Testis (tissue), 2 donors: ENCODE measurements at regions not wholly inside any gene's neighbourhood (a gene's known extent, or its start where the extent isn't known, plus 50 kb on each side); places are given as distances from the start of the nearest gene placed in this dataset.

Source experiments
- DNase-seq: peaks from one replicate; pipeline ENCODE4 v3.0.0-alpha.2; 2019
- H3K27ac ChIP-seq, 2 donors: fragments of 200-600 bp; sonication (generic); one replicate each; pipeline ENCODE4 v1.5.1; 2019
- H3K27me3 ChIP-seq: fragments of 200-600 bp; sonication (generic); one replicate; pipeline ENCODE4 v1.5.1; 2019
- H3K36me3 ChIP-seq: fragments of 200-600 bp; sonication (generic); one replicate; pipeline ENCODE4 v1.5.1; 2017; ENCODE audit warnings: low read depth; ENCODE audit errors: missing control alignments
- H3K4me1 ChIP-seq: fragments of 200-600 bp; sonication (generic); one replicate; pipeline ENCODE4 v1.5.1; 2019
- H3K4me3 ChIP-seq, 2 donors: fragments of 200-600 bp; sonication (generic); one replicate each; pipeline ENCODE4 v1.5.1; 2017 to 2019
- H3K9me3 ChIP-seq: fragments of 200-600 bp; sonication (generic); one replicate; pipeline ENCODE4 v1.5.1; 2017
- CTCF ChIP-seq, 3 experiments: fragments of 450-650 bp in 2 of 3; fragments of 200-600 bp in 1 of 3; sonication (generic) in 1 of 3; IDR thresholded peaks; one replicate each; pipeline ENCODE4 v1.5.1; 2016 to 2019; ENCODE audit warnings: antibody characterized with exemption in 3 of 3, mild to moderate bottlenecking in 2 of 3, moderate library complexity in 1 of 3
- POLR2A ChIP-seq: fragments of 450-650 bp; IDR thresholded peaks from one replicate; pipeline ENCODE4 v1.6.1; 2017; ENCODE audit warnings: antibody characterized with exemption, mild to moderate bottlenecking, moderate library complexity
- WGBS, 2 donors: methylation state at CpG; one replicate each; pipeline ENCODE4 v1.1.5; 2018; 5-methylcytosine and 5-hydroxymethylcytosine counted together
- intact Hi-C: fragments of 100-400 bp; cut with DNase I; formaldehyde crosslinking; loops from one replicate; pipeline ENCODE4 v1.15.1; 2023; ENCODE audit warnings: low total_unique reads

- Histone ChIP-seq H3K4me1 (no peaks in the 10 kb centered on the region), H3K36me3 (no peaks in the 10 kb centered on the region), H3K27ac (no peak overlapping the region), H3K4me3 (no peak overlapping the region), H3K9me3 (no peaks in the 10 kb centered on the region), H3K27me3 (no peaks in the 10 kb centered on the region)
- intact Hi-C loops, result no loop called here
- no peak for DNase-seq
- TF ChIP-seq POLR2A, result no peak
- no peak for TF ChIP-seq CTCF (IDR thresholded peaks at IDR 0.05)
- 60 to 66% methylated on average over 5 of the region's 5 CpGs for WGBS, 2 donors
Measured at GRCh38 chr13:74966814-74967424, 515.0 kb downstream of the TBC1D4 start.

- H3K4me1 ChIP-seq, result no peaks in the 10 kb centered on the region
- no peaks in the 10 kb centered on the region for H3K36me3 ChIP-seq
- TF ChIP-seq CTCF (IDR thresholded peaks at IDR 0.05), result no peak
- TF ChIP-seq POLR2A, result no peak
- no peak for DNase-seq
- no peak overlapping the region for H3K4me3 ChIP-seq
- WGBS, 2 donors, result 34 to 42% methylated on average over 4 of the region's 4 CpGs
- H3K27me3 ChIP-seq, result no peaks in the 10 kb centered on the region
- H3K27ac ChIP-seq, result no peak overlapping the region
- intact Hi-C loops, result no loop called here
- no peaks in the 10 kb centered on the region for H3K9me3 ChIP-seq
Measured at GRCh38 chr13:74966275-74966674, 515.7 kb downstream of the TBC1D4 start.

GRCh38 chr13:74945637-74946036 lies 536.3 kb downstream of the TBC1D4 start:
- intact Hi-C loops, result no loop called here
- WGBS, 2 donors, result 90 to 92% methylated on average over 2 of the region's 2 CpGs

GRCh38 chr13:74931698-74932433 lies 550.1 kb downstream of the TBC1D4 start:
- Histone ChIP-seq H3K4me1 (no peaks in the 10 kb centered on the region), H3K36me3 (no peaks in the 10 kb centered on the region), H3K27ac (no peak overlapping the region), H3K9me3 (no peaks in the 10 kb centered on the region), H3K27me3 (no peaks in the 10 kb centered on the region), H3K4me3 (no peak overlapping the region)
- TF ChIP-seq CTCF (IDR thresholded peaks at IDR 0.05) (no peak), POLR2A (no peak)
- intact Hi-C loops, result no loop called here
- DNase-seq, result no peak

More at GRCh38 chr13:74945637-74946036, 536.3 kb downstream of the TBC1D4 start:
- no peaks in the 10 kb centered on the region for H3K27me3 ChIP-seq
- H3K4me1 ChIP-seq, result no peaks in the 10 kb centered on the region
- H3K4me3 ChIP-seq, result no peak overlapping the region
- TF ChIP-seq CTCF (IDR thresholded peaks at IDR 0.05), result no peak
- no peak for TF ChIP-seq POLR2A
- DNase-seq, result no peak
- H3K9me3 ChIP-seq, result no peaks in the 10 kb centered on the region
- no peak overlapping the region for H3K27ac ChIP-seq
- no peaks in the 10 kb centered on the region for H3K36me3 ChIP-seq
